ENCODE measurements at regions not wholly inside any gene's neighbourhood (a gene's known extent, or its start where the extent isn't known, plus 50 kb on each side); places are given as distances from the start of the nearest gene placed in this dataset.
"Not testable (repeated sequence)": the region's sequence is repeated elsewhere in the genome, so short reads cannot be mapped to it uniquely, and the experiment has no call there.

DNA sequence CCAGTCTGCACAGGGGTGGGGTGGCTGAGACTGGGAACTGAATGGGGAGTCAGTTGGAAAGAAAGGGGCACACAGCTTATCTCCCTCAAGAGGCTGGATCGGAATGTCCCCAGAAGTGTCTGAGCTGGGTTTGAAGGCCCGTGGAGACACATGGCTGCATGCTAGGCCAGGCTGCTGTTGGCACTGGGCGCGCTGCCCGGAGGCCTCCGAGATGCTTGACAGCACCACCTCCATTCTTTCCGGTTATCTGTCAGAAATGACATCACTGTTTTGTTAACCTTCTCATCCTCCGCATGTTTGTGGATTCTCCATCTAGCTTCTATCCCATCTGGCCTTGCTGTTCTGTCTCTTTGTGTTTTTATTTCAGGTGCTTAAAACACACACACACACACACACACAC lies 85.5 kb downstream of the APIP start:
- DNase-seq = peak; percentile 5

DNA sequence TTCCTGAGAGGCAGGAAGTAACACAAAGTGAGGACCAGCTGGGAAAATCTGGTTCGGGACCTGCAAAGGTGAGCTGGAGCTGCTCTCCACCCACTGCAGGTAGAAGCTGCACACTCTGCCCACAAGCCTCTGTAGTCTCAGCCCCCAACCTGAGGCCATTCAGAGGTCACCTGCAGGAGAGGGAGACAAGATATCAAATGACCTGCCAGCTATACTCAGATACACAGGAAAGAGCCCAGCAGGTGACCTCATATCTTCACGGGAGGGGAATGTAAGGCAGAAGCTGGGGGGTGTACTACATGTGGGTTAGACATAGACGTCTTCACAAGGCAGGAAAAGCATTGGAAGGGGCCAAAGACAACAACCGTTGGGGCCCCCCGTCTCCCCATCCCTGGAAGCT lies 86.1 kb downstream of the APIP start:
- DNase-seq = no peak

DNA sequence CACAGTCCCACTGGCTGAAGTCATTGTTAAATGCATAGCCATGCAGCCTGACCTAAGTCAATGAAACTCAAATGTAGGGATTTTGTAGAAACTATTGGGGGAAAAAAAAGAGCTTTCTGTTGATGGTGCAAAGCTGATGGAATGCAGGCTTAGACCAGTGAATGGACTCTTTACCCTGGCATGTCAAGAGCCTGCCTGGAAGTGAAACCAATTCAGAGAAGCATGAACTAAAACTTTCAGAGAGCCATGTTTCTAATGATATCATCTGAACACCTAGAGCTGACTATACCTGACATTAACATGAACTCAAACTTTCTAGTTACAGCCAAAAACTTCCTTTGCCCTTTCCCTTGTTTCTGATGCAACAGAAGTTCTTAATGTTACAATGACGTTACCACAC lies 89.0 kb downstream of the APIP start:
- DNase-seq = no peak

DNA sequence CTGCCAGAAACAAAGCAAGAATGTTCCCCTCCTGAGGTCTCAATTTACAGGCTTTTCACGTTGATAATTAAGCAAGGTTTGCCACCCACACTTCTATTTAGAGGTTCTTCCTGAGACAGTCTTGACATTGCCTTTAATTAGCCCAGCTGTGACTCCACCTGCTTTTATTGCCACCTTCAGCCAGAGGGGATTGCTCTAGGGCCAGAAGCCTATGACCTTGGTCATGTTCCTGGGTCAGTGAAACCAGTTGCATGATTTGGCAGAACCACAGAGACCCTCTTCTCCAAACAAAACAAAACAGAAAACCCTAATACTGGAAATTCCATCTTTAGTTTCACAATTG lies 89.8 kb downstream of the APIP start:
- no peak for DNase-seq

DNA sequence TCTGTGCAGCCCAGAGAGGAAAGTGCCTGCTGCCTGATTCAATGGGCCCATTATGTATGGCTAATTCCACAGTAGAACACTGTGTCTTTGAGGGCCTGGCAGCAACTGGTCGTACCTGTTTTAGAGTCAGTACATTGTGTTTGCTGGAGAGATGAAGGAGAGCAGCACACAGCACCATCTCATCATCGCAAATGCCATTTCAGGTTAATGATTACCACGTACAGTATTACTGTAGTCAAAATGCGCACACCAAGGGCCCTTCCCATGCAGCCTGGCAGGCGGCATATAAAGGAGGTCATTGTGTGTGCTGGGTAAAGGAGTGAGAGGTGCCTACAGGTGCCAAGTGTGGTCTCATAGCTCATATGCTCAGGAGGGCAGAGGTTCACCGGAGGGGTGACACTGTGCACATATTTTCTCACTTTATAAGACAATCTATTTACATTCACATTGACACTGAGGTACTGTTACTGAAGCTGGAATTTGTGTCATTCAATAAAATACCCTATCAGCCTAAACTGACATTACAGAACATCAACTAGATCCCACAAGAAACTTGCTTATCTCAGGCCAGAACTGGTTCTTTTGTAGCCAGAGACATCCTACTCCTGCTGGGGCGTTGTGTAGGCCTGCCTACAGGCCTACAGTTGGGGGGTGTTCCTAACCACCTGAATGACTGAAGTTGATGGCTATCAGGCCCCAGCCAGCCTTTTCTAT lies 90.4 kb downstream of the APIP start:
- DNase-seq = no peak

DNA sequence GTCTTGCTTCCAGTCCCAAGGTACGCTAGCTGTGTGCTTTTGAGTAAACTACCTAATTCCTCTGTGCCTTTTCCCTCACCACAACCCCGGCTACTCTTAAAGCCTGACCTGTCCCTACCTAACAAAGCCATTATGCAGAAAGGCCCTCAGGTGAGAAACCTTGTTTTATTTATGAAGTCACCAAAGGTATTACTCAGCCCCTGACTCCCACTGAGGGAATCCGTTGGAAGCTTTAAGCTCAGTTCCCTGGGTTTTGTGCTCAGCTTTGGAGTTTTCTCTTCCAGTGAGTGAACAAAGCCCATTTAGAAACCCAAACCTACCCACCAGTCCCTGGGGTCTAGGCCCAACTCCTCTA lies 90.9 kb downstream of the APIP start:
- DNase-seq = no peak

DNA sequence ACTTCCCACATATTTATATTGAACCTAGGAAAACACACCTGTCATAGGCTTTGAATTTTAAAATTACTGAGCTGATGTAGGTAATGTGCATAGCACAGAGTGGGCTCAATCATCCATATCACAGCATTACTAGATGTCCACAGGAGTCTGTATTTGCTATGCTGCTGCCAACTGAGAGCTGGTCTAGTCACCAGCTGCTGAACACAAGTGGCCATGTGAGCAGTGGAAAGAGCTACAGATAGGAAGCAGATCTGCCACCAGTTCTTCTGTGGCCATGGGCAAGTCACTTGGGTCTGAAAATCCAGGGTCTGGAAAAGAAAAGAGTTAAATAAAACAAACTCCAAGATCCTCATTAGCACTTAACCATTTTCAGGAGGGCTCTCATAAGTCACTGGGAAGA lies 91.8 kb downstream of the APIP start:
- DNase-seq = no peak

DNA sequence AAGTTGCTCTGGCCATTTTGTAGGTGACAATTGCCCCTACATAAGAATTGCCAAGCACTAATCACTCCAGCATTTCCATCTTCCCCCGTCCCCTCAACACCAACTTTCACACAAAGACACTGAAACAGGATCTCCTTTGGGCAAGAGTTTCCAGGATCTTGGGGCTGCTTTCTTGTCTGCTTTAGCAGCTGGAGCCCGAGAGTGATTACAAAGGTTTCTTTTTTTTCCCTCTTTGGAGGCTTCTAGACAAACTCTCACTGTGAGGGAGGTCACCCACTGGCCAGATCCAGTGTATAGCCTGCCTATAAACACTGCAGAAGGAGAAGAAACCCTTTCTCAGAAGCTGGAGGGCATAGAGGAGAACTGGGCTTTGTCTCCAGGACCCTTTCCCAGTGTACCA lies 92.5 kb downstream of the APIP start:
- no peak for DNase-seq

DNA sequence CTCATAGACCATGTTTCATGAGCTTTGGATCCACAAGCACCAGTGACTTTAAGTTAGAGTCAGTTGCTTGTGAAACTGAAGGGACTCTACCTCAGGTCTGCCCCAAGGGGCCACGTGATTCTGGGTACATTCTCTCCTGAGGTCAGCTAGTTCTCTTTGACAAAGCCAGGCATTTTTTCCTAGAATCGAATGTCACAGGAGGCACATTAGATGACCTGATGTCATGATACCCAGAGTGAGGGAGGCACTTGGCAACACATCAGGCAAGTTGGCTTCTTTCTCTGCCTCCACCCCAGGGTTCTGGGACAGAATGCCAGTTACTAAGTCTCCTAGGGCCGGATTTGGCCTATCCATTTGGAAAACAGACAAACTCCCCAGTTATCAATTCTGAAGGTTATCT lies 93.0 kb downstream of the APIP start:
- DNase-seq = no peak

DNA sequence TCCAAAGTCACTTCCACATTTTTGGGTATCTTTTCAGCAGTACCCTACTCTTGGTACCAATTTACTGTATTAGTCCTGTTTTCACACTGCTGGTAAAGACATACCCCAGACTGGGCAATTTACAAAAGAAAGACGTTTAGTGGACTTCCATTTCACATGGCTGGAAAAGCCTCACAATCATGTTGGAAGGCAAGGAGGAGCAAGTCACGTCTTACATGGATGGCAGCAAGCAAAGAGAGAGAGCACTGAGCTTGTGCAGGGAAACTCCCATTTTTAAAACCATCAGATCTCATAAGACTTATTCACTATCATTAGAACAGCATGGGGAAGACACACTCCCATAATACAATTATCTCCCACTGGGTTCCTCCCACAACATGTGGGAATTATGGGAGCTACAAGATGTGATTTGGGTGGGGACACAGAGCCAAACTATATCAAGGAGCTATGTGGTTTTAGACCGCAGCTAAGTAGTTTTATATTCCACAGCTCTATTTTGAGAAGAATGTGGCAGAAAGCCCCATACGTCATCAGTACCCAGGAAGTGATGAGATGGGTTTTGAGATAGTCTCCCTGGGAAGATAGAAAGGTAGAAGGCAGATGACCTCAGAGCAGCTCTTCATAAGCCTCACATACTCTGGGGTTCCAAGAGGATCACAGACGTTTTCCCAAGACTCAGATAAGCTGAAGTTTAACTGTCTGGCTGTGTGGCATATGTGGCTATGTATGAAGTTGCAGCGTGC lies 96.3 kb downstream of the APIP start:
- DNase-seq = no peak

DNA sequence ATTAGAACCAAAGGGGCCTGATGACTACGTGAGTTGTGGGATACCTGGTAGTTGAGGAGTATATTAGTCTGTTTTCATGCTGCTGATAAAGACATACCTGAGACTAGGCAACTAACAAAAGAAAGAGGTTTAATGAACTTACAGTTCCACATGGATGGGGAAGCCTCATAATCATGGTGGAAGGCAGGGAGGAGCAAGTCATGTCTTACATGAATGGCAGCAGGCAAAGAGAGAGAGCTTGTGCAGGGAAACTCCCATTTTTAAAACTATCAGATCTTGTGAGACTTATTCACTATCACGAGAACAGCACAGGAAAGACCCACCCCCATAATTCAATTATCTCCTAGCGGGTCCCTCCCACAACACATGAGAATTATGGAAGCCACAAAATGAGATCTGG lies 98.4 kb downstream of the APIP start:
- DNase-seq = not testable (repeated sequence)

DNA sequence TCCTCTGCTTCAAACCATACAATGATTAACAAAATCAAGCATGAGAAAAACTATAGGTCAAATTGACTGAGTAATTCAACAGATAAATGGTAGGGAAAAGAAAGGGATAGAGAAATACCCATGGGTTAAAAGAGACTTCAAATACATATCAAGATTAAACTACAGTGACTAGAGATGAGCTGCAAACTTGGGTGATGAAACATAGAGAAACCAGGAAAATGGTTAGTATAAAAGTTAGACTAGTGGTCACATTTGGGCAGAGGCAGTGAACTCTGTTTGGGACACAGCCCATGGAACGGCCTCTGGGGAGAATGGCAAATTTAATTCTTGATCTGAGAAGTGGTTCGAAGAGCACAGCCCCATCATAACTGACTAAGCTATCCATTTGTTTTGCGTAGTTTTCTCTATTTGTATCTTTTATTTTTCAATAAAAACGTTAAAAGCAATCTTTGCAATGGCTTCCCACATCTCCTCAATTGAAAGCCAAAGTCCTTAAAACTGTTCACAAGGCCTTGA lies 99.4 kb downstream of the APIP start:
- DNase-seq = no peak

DNA sequence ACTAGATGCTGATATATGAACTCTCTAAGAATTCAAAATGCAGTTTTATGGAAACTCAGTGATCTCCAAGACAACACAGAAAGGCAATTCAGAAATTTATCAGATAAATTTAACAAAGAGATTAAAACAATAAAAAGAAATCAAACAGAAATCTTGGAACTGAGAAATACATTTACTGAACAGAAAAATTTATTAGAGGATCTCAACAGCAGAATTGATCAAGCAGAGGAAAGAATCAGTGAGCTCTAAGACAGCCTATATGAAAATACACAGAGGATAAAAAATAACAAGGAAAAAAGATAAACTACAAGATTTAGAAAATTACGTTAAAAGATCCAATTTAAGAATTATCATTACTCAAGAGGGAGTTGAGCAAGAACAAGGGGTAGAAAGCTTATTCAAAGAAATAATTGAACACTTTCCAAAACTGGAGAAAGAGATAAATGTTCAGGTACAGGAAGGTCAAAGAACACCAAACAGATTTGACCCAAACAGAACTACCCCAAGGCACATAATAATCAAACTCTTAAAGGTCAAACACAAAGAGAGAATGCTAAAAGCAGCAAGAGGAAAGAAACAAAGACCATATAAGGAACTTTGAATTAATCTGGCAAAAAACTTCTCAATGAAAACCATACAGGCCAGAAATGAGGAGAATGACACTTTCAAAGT lies 103.1 kb downstream of the APIP start:
- no peak for DNase-seq

DNA sequence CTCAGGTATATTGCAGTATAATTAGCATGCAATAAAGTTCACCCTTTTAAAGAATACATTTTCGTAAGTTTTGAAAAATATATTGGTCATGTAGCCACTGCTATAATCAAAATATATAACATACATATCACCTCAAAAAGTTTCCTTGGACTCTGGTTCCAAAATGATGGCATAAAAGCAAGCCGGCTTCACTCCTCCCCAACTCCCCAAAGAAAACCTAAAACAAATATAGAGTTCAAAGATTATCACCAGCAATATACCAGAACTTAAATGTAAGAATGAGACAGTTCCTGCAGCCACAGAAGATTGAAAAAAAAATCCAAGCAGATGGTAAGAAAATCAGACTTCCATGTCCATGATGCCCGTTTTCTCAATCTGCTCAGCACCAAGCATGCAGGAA lies 104.3 kb downstream of the APIP start:
- DNase-seq = no peak

DNA sequence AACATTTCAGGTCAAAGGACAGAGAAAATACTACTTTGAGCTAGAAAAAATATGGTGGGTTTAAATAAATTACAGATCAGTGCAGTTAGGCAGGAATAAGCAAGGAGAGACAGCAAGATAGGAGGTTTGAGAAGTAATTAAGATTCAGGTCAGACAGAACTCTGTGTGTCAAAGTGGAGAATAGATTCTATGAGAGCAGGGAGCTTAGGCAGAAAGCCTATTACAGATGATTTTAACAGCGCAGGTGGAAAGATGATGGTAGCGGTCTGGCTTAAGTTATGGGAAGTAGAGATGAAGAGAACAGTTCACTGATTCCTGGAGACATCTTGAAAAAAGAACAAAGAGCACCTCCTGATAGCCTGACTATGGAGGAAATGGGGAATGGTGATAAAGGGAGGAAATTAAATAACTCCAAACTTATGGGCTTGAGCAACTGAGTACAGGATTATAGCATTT lies 106.0 kb downstream of the APIP start:
- DNase-seq = no peak

DNA sequence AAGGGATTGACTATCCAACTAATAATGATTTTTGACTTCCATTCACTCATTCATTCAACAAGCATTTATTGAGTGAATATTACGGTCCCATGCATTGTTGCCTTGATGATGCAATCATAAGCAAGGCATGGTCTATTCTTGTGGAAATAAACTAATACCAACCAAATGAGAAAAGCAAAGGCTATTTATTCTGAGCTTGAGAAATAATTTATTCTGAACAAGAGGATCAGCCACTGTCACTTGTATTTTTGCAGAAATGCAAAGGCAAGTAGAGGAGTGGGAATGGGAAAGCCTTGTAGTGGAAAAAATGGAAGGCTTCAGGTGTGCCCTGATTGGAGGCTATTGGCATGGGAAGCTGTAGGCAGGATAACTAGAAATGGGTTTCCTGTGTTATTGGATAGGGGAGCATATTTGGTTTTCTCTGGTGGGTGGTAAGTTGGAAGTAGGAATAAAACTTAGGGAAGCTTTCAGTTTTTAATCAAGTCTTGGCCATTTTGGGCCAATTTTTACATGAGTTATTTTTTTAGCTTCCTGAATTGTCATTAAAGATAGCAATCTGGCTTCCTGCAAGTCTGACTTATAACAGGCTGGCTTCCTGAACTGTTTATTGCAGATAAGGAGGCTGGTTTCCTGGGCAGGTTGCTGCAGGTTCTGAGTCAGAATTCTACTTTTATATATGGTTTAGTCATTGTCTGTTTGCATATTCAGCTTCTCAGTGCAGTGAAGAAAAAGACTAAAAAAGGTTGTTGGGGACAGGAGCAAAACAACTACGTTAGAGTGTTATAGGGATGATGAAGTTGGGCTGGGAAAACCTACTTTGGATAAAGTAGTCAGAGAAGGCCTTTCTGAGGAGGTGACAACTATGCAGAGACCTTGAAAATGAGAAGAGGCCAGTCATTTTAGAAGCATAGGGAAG lies 106.7 kb downstream of the APIP start:
- DNase-seq = no peak

DNA sequence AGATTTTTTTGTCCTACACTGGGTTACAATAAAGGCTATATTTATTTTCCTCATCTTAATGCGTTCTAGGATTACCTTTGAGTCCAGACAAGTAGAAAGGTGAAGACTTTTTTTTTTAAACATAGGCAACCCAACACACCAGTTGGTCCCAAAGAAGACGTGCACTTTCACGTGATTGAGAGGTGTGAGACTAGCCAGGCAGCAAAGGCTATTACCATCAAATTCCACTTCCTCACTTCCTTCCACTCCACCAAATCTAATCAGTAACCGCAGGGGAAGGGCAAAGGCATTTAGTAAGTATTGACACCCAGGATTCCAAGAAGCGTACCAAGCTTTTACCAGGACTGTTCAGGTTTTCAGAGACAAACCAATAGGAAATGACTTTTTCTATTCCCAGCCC lies 109.3 kb downstream of the APIP start:
- no peak for DNase-seq

DNA sequence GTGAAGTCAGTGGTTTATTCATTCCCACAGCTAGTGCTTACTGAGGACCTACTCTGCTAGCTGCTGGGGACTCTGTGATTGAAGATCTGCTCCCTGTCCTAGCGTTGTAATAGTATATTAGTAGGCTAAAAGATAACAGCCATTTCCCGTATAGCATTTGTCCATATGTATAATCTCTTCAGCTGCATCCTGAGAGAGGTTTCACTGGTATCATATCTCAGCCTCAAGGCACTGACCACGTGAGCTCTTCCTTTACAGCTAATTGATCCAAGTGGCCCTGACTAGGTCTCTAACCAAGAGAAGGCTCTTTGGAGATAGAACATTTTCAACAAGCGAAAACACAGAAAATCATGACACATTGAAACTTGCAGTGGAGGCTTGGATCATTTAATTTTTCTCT lies 110.2 kb downstream of the APIP start:
- no peak for DNase-seq

DNA sequence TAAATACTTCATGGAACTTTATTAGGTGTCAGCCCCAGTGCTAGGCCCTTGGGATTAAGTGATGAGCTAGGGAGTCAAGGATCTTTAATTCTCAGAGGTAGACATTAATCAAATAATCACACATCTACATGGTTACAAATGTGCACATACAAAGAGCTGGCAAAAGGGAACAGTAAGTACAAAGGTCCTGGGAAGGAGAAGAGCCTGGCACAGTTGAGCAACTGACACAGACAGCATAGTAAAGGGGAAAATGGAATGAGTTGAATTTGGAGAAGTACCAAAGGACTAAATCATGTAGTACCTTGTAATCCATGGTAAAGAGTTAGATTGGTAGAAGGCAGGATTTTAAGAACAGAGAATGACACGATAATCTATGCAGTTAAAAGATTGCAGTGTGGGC lies 116.3 kb downstream of the APIP start:
- DNase-seq = no peak

DNA sequence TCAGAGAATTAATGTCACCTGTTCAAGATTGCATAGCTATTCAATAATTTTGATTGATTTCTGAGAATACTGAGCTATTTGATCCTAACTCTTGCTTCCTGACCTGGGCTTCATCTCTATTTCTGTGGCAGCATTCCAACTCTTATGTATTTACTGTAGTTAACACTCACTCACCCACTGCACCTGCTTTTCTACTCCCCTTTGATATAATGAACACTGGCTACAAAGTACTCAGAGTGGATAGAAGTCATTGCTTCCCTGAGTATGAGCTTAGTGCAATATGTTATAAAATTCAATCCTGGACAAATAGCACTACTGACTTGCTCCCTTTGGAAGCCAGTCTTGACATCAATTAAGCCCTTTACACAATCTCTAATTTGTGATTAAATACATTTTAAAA lies 117.2 kb downstream of the APIP start:
- DNase-seq = no peak

DNA sequence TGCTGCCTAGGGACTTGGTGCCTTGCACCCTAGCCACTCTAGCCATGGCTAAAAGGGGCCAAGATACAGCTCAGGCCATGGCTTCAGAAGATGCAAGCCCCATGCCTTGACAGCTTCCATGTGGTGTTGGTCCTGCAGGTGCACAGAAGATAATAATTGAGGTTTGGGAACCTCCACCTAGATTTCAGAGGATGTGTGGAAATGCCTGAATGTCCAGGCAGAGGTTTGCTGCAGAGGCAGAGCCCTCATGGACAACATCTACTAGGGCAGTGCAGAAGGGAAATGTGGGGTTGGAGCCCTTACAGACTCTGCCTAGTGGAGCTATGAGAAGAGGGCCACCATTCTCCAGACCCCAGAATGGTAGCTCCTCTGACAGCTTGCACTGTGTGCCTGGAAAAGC lies 118.7 kb downstream of the APIP start:
- not testable (repeated sequence) for DNase-seq

DNA sequence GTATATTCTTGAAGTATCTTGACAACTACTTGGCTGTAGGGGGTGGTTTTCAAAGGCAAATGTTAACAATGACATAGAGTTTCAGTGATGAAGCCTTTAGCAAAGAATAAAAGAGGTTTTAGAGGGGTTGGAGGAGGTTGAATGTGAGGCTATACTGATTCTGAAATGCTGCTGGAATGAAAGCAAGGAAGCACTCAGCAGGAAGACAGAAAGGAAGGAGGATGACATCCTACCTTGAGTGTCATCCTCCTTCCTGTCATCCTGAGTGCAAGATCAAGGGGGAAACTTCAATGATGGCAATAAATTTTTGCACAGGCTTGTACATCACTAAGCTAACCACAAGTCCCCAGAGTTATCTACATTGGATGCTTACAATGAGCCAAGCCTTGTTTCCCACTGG lies 120.5 kb downstream of the APIP start:
- no peak for DNase-seq

DNA sequence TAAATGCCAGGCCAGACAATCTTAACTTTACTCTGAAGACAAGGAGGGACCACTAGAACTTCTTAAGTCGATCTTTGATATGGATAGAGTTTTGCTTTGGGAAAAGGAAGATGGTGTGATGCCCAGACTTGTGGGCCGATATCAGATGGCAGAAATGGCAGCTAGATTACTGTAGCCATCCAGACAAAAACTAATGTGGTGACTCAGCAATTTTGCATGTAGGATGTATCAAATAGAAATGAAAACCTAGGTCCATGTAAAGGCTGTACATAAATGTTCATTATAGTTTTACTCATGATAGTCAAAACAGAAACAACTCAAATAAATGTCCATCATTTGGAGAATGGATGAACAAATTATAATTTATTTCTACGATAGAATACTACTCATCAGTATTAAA lies 121.5 kb downstream of the APIP start:
- no peak for DNase-seq
